NCI-H2081 (cell line): ENCODE measurements at regions not wholly inside any gene's neighbourhood (a gene's known extent, or its start where the extent isn't known, plus 50 kb on each side); places are given as distances from the start of the nearest gene placed in this dataset.

Source experiments
- DNase-seq, 2 experiments: peaks; one replicate each; lab custom pipeline; 2025; lab: John Stamatoyannopoulos, UW

- no peak for DNase-seq
Observed at GRCh38 chr9:93372391-93372790, 79.1 kb upstream of the FAM120A start.

- no peak for DNase-seq
Observed at GRCh38 chr9:93376411-93376810, 75.1 kb upstream of the FAM120A start.

- no peak for DNase-seq
Observed at GRCh38 chr9:93378276-93378675, 73.2 kb upstream of the FAM120A start.

GRCh38 chr9:93379051-93379450 is 72.4 kb upstream of the FAM120A start:
- DNase-seq = no peak

- no peak for DNase-seq
Observed at GRCh38 chr9:93380410-93381060, 71.0 kb upstream of the FAM120A start.

- peak in 1 of 2 experiments; percentile 23 for DNase-seq
Observed at GRCh38 chr9:93387791-93388190, 63.7 kb upstream of the FAM120A start.

GRCh38 chr9:93390953-93391515 is 60.5 kb upstream of the FAM120A start:
- DNase-seq = no peak

GRCh38 chr9:93391898-93392297 is 59.6 kb upstream of the FAM120A start:
- no peak for DNase-seq

GRCh38 chr9:93392974-93393373 is 58.5 kb upstream of the FAM120A start:
- no peak for DNase-seq
